ENCODE measurements at regions not wholly inside any gene's neighbourhood (a gene's known extent, or its start where the extent isn't known, plus 50 kb on each side); places are given as distances from the start of the nearest gene placed in this dataset.

GRCh38 chr3:111302063-111302462, 230.4 kb downstream of the NECTIN3 start:
- H3K9ac ChIP-seq = no peak overlapping the region
- TF ChIP-seq Cebpa-rat (IDR thresholded peaks at IDR 0.05) = no peak
- no peak overlapping the region for H3K4me3 ChIP-seq
- H3K4me2 ChIP-seq = peak overlapping the region in 5 of 11 experiments; percentile 4 to 48 (median 28); a peak in 4 of 22 replicates
- H3K4me1 ChIP-seq = peaks cover 4 to 29% (median 11%) of the 10 kb centered on the region in 10 experiments; a peak in 14 of 20 replicates
- no peak overlapping the region for H3K27ac ChIP-seq
- peaks cover 0 to 10% (median 3%) of the 10 kb centered on the region in 11 experiments; a peak in 5 of 22 replicates for H3K9me3 ChIP-seq (replicated peaks in 1 of 11)
- H4K20me1 ChIP-seq = no peaks in the 10 kb centered on the region
- no peaks in the 10 kb centered on the region for H3K36me3 ChIP-seq
- no peaks in the 10 kb centered on the region for H3K27me3 ChIP-seq

DNA sequence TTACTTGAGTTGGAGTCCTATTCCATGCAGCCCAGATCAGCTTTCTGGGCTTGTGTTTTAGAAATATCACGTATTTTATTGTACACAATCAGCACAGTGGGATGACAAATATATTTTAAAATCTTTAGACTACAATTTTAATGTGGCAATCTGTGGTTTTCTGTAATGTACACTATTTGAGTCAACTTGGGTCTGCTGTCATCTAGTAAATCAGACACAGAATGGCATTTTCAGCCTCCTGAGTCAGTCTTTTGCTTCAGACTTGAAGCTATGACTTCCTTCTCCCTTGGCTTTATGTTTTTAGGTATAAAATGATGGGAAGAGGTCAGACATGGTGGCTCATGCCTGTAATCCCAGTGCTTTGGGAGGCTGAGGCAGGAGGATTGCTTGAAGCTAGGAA, 232.1 kb downstream of the NECTIN3 start:
- Histone ChIP-seq H3K27ac (no peak overlapping the region), H3K4me3 (no peak overlapping the region), H3K9ac (no peak overlapping the region), H3K9me3 (replicated peaks in 1 of 11) (peaks cover 0 to 25% (median 7%) of the 10 kb centered on the region in 11 experiments; a peak in 12 of 22 replicates), H3K36me3 (no peaks in the 10 kb centered on the region), H3K4me1 (peaks cover 4 to 29% (median 11%) of the 10 kb centered on the region in 10 experiments; a peak in 14 of 20 replicates), H3K27me3 (no peaks in the 10 kb centered on the region), H4K20me1 (no peaks in the 10 kb centered on the region), H3K4me2 (peak overlapping the region in 2 of 11 experiments; percentile 19 to 42; a peak in 5 of 22 replicates)
- no peak for TF ChIP-seq Cebpa-rat (IDR thresholded peaks at IDR 0.05)

DNA sequence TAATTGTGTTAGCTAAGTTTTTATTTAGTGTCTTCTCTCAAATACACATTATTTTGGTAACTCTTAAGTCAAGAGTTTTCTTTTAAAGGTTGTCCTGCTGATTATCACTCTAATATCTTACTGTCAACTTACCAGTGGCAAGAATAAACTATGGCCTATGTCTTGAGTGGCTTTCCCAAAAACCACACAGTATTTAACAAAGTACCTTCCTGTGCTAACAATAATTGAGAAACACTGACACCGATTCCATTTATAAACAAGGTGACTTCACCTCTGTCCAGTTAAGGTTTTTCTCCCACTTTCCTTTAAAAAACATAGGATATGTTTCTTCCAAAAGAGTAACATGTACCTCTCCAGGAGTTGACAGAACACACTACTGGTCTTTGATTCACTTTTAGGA, 234.3 kb upstream of the CD96 start:
- no peaks in the 10 kb centered on the region for H4K20me1 ChIP-seq
- H3K36me3 ChIP-seq = no peaks in the 10 kb centered on the region
- no peak overlapping the region for H3K4me2 ChIP-seq
- H3K27ac ChIP-seq = no peak overlapping the region
- H3K4me3 ChIP-seq = no peak overlapping the region
- H3K27me3 ChIP-seq = no peaks in the 10 kb centered on the region
- H3K4me1 ChIP-seq = peaks cover 29 to 53% (median 31%) of the 10 kb centered on the region in 10 experiments
- no peak for TF ChIP-seq Cebpa-rat (IDR thresholded peaks at IDR 0.05)
- no peak overlapping the region for H3K9ac ChIP-seq
- H3K9me3 ChIP-seq (replicated peaks in 1 of 11) = peaks cover 0 to 32% (median 14%) of the 10 kb centered on the region in 11 experiments; a peak in 13 of 22 replicates

GRCh38 chr3:111311126-111311525, 230.9 kb upstream of the CD96 start:
- Histone ChIP-seq H3K4me3 (no peak overlapping the region), H3K9ac (peak overlapping the region in 6 of 11 experiments; percentile 7 to 55 (median 52); a peak in 9 of 22 replicates), H3K4me1 (peaks cover 33 to 52% (median 41%) of the 10 kb centered on the region in 10 experiments), H3K9me3 (replicated peaks in 1 of 11) (peaks cover 0 to 27% (median 15%) of the 10 kb centered on the region in 11 experiments; a peak in 12 of 22 replicates), H4K20me1 (no peaks in the 10 kb centered on the region), H3K27me3 (no peaks in the 10 kb centered on the region), H3K36me3 (no peaks in the 10 kb centered on the region), H3K27ac (peak overlapping the region in 10 of 11 experiments; percentile 39 to 80 (median 65); a peak in 20 of 22 replicates), H3K4me2 (peak overlapping the region; percentile 56 to 83 (median 68))
- no peak for TF ChIP-seq Cebpa-rat (IDR thresholded peaks at IDR 0.05)

DNA sequence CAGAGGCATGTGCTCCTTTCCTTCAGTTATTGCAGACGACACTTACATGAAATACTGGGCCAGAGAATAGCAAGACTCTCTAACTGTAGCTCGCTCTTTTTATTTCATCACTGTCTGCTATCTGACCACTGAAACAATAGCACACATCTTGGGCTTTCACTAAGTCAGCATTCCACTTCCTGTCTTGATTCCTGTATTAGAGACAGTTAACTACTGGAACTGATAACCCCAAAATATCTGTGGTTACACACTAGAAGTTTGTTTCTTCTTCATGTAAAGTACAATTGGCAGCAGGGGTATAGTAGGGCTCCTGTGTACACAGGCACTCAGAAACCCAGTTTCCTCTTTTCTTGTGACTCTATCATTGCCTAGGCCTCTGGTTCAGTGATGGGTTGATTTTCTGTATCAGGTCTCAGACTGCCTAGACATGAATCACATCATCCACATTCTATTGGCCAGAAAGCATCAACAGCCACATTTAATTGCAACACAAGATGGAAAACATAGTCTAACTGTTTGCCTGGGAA, 230.2 kb upstream of the CD96 start:
- H3K9ac ChIP-seq = peak overlapping the region in 6 of 11 experiments; percentile 7 to 55 (median 52); a peak in 8 of 22 replicates
- H3K27me3 ChIP-seq = no peaks in the 10 kb centered on the region
- no peaks in the 10 kb centered on the region for H3K36me3 ChIP-seq
- no peaks in the 10 kb centered on the region for H4K20me1 ChIP-seq
- H3K4me3 ChIP-seq = no peak overlapping the region
- peaks cover 0 to 24% (median 10%) of the 10 kb centered on the region in 11 experiments; a peak in 11 of 22 replicates for H3K9me3 ChIP-seq (replicated peaks in 1 of 11)
- peak in 2 of 11 experiments; percentile 7 to 26; a peak in 1 of 22 replicates for TF ChIP-seq Cebpa-rat (IDR thresholded peaks at IDR 0.05)
- H3K4me1 ChIP-seq = peaks cover 33 to 52% (median 41%) of the 10 kb centered on the region in 10 experiments
- peak overlapping the region; percentile 56 to 83 (median 68) for H3K4me2 ChIP-seq
- peak overlapping the region in 10 of 11 experiments; percentile 39 to 80 (median 65); a peak in 20 of 22 replicates for H3K27ac ChIP-seq

DNA sequence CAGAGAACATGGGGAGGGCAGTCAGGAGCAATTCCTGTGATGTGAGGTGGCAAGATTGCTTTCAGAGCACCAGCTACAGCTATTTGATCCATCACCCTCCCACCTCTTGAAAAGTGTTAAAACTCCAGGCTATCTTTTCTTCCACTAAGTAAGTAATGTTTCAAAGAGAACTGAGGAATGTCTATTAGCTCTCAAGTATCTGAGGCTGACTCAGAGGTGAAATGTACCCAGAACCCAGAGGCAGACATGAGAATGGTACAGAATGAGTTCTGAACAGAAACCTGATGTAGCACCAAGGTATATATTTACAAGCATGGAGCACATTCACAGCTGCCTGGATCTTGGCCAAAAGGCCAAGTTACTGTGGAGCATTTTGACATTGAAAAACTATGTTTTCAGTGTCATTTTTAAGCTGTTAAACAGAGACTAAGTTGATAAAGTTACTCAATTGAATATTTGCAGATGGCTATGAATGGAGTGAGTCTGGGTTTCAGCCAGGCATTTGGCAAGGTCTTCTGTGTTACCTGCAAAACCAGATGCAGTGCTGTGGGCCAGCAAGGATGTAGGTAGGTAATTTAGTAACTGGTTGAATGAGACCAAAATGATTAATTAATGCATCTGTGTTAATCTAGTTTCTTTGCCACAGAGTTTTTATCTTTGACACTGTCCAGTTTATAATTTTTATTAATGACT, 227.7 kb upstream of the CD96 start:
- TF ChIP-seq Cebpa-rat (IDR thresholded peaks at IDR 0.05) = no peak
- Histone ChIP-seq H3K27ac (no peak overlapping the region), H3K4me3 (no peak overlapping the region), H3K4me2 (peak overlapping the region in 2 of 11 experiments; percentile 3 to 11; a peak in 2 of 22 replicates), H4K20me1 (no peaks in the 10 kb centered on the region), H3K4me1 (peaks cover 33 to 50% (median 41%) of the 10 kb centered on the region in 10 experiments), H3K36me3 (no peaks in the 10 kb centered on the region), H3K27me3 (no peaks in the 10 kb centered on the region), H3K9ac (no peak overlapping the region), H3K9me3 (replicated peaks in 1 of 11) (peaks cover 0 to 17% (median 9%) of the 10 kb centered on the region in 11 experiments; a peak in 11 of 22 replicates)

GRCh38 chr3:111314898-111315297, 227.1 kb upstream of the CD96 start:
- peaks cover 0 to 16% (median 8%) of the 10 kb centered on the region in 11 experiments; a peak in 9 of 22 replicates for H3K9me3 ChIP-seq (replicated peaks in 1 of 11)
- no peaks in the 10 kb centered on the region for H3K36me3 ChIP-seq
- no peak overlapping the region for H3K9ac ChIP-seq
- H3K27me3 ChIP-seq = no peaks in the 10 kb centered on the region
- no peak overlapping the region for H3K4me2 ChIP-seq
- H4K20me1 ChIP-seq = no peaks in the 10 kb centered on the region
- no peak overlapping the region for H3K27ac ChIP-seq
- H3K4me1 ChIP-seq = peaks cover 32 to 46% (median 37%) of the 10 kb centered on the region in 10 experiments
- no peak for TF ChIP-seq Cebpa-rat (IDR thresholded peaks at IDR 0.05)
- no peak overlapping the region for H3K4me3 ChIP-seq

- no peaks in the 10 kb centered on the region for H3K27me3 ChIP-seq
- no peaks in the 10 kb centered on the region for H3K36me3 ChIP-seq
- H3K9ac ChIP-seq = no peak overlapping the region
- peaks cover 20 to 35% (median 25%) of the 10 kb centered on the region in 10 experiments for H3K4me1 ChIP-seq
- no peak for TF ChIP-seq Cebpa-rat (IDR thresholded peaks at IDR 0.05)
- no peak overlapping the region for H3K4me2 ChIP-seq
- no peak overlapping the region for H3K27ac ChIP-seq
- peaks cover 0 to 19% (median 8%) of the 10 kb centered on the region in 11 experiments; a peak in 8 of 22 replicates for H3K9me3 ChIP-seq (replicated peaks in 1 of 11)
- no peaks in the 10 kb centered on the region for H4K20me1 ChIP-seq
- no peak overlapping the region for H3K4me3 ChIP-seq
Observed at GRCh38 chr3:111315930-111316587, 225.9 kb upstream of the CD96 start.

- Histone ChIP-seq H4K20me1 (no peaks in the 10 kb centered on the region), H3K27me3 (no peaks in the 10 kb centered on the region), H3K36me3 (no peaks in the 10 kb centered on the region), H3K4me1 (peaks cover 2 to 28% (median 7%) of the 10 kb centered on the region in 10 experiments; a peak in 16 of 20 replicates), H3K9ac (no peak overlapping the region), H3K9me3 (replicated peaks in 1 of 11) (peaks cover 0 to 19% (median 8%) of the 10 kb centered on the region in 11 experiments; a peak in 8 of 22 replicates), H3K4me2 (no peak overlapping the region), H3K4me3 (no peak overlapping the region), H3K27ac (no peak overlapping the region)
- TF ChIP-seq Cebpa-rat (IDR thresholded peaks at IDR 0.05) = no peak
Observed at GRCh38 chr3:111318289-111318688, 223.7 kb upstream of the CD96 start.
